Dedifferentiated amniotic fluid mesenchymal stem cell (primary cell): ENCODE measurements at regions not wholly inside any gene's neighbourhood (a gene's known extent, or its start where the extent isn't known, plus 50 kb on each side); places are given as distances from the start of the nearest gene placed in this dataset.
"Not testable (repeated sequence)": the region's sequence is repeated elsewhere in the genome, so short reads cannot be mapped to it uniquely, and the experiment has no call there.

Experiments
- DNase-seq: peaks from one replicate; pipeline ENCODE4 v3.0.0-alpha.2; 2016; ENCODE audit errors: extremely low spot score

DNA sequence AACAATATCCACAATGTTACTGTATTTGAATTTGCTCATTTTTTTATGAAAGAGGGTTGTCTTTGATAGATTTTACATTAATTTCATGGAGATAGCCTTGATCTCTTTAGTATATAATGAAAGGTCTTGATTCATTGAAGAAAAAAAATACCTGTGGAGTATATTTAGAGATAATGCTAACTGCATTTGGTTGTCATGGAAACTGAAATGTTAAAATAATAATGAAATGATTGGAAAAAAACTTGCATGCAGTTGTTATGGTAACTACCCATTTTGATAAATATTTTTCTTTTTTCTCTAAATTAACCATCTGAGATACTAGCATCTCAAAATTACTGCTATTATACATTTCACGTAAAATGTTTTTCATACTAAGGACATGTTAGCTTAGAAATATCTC lies 712.7 kb upstream of the FAM98A start:
- DNase-seq = no peak

DNA sequence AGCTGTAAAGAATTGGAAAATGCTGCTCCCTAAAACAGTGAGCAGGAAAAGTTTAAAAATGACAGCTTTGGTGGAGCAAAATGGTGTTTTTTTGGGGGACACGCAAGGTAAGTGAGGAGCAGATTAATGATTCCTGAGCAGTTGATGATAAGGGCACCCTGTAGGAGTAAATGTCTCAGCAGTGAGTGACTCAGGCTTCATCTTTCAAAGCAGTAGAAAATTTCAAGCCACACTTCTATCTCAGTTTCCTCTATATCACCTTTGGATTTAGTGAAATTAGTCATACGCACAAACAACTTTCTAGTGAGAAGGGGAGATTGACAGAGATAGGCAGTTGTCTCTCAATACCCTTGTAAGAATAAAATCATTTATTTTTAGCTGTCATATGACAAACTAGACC lies 709.0 kb upstream of the FAM98A start:
- no peak for DNase-seq

GRCh38 chr2:34307636-34308035 lies 708.5 kb upstream of the FAM98A start:
- no peak for DNase-seq

GRCh38 chr2:34306745-34307144 lies 707.6 kb upstream of the FAM98A start:
- DNase-seq = no peak

DNA sequence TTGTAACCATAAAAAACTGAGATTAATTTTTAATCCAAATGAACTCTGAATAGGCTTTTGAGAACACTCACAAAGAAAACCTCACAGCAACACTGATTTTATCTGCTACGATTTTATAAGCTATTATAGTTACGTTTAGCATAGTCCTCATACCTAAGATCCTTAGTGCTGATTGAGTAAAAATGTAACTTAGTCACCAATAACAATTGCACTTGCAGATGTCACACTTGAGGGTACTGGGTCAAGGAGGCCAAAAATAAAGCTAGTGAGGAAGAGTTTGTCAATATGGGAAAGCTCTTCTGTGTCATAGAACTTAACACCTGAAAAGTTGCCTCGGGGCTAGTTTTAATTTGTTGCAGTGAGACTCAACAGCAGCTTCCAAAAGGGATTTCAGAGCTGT lies 706.5 kb upstream of the FAM98A start:
- DNase-seq = no peak

- DNase-seq = no peak
Observed at GRCh38 chr2:34294961-34295360, 695.9 kb upstream of the FAM98A start.

DNA sequence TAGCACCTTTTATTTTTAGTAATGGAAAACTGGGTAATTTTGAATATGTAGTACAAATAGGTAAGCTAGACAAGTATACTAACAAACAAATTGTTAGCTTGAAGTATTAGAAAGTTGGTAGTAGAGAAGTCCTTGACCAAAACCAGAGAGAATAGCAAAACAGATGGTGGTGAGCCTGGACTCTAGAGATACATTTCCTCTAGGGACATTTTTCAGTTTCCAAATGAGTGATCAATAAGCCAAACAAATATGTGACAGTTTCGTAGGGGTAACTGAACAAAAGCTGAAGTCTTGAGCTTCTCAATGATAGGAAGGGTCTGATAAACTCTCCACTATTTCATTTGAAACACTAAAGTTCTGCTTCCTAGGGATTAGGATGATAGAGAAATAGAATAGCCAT lies 692.0 kb upstream of the FAM98A start:
- DNase-seq = no peak

DNA sequence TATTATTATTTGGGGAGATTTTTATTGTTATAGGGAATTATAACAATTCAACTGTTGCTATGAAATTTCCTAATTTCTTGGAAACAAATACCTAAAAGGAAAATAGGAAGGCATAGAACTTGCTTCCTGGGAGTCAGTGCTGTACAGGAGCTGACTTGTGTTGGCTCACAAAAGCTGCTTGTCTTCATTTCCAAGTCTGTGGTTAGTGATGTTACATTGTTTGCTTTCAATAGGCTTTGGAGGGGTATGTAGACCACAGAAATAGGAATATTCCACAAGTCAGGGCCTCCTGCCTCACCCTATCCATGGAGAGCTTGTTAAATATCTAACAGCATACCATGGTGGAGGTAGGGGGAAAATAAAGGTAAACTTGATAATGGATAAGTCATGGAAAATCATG lies 688.9 kb upstream of the FAM98A start:
- no peak for DNase-seq

- no peak for DNase-seq
Observed at GRCh38 chr2:34280606-34281005, 681.5 kb upstream of the FAM98A start.

DNA sequence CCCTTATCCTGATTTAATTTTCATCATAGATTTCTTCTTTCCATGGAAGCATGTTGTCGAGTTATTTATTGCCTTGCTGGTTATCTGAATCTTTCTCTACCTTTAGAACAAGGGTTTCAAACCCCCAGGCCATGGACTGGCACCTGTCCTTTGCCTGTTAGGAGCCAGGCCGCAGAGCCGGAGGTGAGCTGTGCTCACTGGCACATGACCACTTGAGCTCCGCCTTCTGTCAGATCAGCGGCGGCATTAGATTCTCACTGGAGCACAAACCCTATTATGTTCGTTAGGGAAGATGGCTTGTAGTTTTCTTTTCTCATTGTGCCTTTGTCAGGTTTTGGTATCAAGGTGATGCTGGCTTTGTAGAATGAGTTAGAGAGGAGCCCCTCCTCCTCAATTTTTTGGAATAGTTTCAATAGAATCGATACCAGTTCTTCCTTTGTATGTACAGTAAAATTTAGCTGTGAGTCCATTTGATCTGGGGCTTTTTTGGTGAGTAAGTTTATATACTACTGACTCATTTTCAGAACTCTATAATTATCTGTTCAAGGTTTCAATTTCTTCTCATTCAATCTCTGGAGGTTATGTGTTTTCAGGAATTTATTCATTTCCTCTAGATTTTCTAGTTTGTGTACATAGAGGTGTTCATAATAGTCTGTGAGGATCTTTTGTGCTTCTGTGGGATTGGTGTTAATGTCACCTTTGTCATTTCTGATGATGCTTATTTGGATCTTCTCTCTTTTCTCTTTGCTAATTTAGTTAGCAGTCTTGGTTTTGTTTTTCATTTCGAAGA lies 668.0 kb upstream of the FAM98A start:
- DNase-seq = no peak

- no peak for DNase-seq
Observed at GRCh38 chr2:34261701-34262100, 662.6 kb upstream of the FAM98A start.

- no peak for DNase-seq
Observed at GRCh38 chr2:34254272-34254878, 655.3 kb upstream of the FAM98A start.

DNA sequence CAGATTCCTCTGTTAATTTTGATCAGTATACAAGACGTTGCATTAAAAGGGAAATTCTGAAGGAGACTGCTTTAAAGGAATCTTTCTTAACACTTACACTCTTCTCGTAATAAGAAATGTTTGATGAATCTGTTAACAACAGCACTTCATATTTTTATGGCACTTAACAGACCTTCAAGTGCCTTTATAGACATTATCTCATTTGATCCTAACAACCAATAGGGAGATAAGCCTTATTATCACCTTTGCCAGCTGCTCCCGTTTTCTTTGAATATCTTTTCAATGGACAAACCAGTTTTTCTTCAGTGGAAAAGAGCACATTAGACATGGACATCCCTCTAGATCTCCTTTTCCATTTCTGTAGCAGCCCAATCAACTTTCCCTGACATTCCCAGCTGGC lies 653.0 kb upstream of the FAM98A start:
- no peak for DNase-seq

DNA sequence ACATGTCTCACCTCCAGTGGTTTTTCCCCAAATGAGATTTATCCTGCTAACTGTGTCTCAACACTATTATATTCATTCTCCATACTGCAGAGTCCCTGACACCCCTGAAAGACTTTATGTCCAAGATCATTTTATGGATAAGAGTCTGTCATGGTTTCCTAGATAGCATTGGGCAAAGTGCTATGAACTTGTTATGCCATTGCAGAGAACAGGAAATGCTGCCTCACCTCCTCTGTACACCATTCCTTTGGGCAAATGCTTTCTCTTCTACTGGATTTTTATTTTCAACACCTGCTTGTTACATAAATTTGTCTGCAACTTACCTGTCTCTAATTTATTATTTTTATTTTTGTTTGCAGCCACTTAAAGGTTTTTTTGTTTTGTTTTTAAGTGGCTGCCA lies 652.5 kb upstream of the FAM98A start:
- no peak for DNase-seq

DNA sequence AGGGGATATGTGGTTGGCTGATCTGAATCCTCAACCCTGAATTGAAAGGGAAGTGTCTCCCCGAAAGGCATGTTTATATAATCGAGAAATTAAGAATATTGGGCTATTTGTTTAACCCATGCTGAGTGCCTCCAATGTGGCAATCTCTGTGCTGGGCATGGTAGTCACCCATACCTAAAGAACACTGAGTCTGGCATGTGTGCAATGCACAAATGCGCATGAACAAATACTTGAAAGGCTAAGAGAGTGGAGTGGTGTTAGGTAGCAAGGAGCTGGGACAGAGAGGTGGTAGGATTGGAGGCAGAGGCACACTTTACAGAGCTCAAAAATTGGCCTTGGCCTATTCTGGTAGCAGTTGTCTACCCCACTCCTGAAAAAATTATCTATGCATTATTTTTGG lies 645.1 kb upstream of the FAM98A start:
- no peak for DNase-seq

- DNase-seq = no peak
Observed at GRCh38 chr2:34242763-34243123, 643.6 kb upstream of the FAM98A start.

DNA sequence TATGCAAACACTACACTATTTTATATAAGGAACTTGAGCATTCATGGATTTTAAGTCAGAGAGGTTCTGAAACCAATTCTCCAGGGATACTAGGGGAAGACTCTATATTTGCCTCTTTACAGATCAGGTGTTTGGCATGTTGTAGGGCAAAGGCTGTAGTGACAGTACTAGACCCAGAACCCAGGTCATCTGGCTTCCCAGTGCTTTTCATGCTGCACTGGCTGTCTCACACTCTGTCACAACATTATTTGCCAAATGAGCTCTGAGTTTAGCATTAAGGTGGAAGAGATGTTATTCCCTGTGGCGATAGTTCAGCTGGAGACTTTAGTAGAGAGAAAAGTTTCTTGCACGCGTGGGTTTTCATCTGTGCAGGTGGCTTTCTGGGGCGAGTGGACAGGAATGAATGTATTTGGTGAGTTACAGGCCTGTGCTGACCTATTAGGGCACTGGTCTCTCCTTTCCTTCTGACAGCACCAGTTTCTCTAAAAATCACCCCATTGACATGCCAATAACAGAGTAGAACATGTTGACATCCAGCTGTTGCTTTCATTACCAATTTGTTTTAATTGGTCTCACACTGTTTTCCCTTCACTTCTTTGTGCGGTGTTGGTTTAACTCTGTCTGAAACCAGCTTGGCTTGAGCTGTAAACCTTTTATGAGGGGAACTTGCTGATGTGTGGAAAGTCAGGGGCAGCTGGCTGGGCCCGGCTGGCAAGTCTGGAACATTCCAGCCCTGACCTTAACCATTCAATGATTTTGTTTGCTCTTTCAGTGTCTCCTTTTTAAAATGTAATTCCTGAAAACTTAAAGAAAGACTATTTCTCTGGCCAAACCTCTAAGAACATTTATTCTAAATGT lies 643.0 kb upstream of the FAM98A start:
- no peak for DNase-seq

DNA sequence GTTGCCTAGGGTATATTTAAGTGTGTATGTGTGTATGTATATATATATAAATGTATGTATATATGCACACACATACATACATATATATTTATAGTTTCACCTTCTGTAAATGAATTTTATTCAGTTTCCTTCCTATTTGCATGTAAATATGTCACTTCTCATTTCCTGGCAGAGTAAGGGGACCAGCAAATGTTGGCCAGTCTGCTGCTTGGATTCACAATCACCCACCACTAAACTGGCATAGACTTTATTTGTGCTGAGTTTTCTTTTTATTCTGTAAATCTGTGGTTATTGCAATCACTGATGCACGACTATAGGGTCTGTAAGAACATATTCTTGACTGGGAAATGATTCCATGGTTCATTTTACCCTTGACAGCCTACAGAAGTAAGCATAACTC lies 640.4 kb upstream of the FAM98A start:
- no peak for DNase-seq

DNA sequence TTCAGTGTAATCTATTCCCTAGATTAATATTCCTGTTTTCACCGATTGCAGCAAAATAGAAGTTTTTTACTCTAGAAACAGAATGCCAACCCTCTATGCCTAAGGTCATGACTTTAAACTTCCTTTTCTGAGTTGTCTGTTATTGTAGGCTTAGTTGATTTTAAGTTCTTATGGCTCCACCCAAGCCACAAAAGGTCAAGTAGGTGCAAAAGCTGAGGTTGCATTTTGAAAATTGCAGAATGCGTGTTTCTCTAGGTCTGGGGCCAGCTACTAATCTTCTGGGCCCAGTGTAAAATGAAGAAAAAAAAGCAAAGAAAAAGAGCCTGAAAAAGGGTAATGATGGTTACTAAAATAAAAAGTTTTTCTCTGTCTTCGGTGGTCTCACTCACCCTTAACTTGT lies 635.7 kb upstream of the FAM98A start:
- DNase-seq = no peak

GRCh38 chr2:34229998-34230397 lies 630.9 kb upstream of the FAM98A start:
- DNase-seq = no peak

- DNase-seq = no peak
Observed at GRCh38 chr2:34215174-34215573, 616.1 kb upstream of the FAM98A start.

GRCh38 chr2:34210382-34210781 lies 611.3 kb upstream of the FAM98A start:
- DNase-seq = not testable (repeated sequence)

DNA sequence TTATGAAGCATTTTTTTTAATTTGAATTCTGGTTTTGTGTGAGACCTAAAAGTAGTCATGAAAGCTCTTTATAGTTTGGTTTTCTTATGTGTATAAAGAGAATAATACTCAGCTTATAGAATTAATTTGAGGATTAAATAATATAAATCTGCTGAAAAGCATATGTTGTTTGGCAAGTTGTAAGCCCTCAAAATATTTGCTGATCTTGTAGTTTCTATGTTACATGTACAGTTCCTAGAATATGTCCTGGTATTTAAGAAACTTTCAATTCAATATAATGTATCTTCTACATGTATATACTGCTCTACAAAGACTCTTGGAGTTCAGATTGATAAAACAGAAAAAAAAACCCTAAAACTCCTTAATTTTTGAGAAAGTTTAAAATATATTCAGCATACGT lies 605.5 kb upstream of the FAM98A start:
- DNase-seq = no peak
